OCI-LY7 (cell line): ENCODE measurements at regions not wholly inside any gene's neighbourhood (a gene's known extent, or its start where the extent isn't known, plus 50 kb on each side); places are given as distances from the start of the nearest gene placed in this dataset.

Source experiments
- BruUV-seq: library from RNA; stranded (reverse); fragments of 400-500 nt; replicated peaks from 2 replicates; lab custom pipeline; 2021; lab: Mats Ljungman, UMichigan
- CTCF ChIA-PET: fragments of 300-600 bp; sonication (Branson Sonifier 250); formaldehyde crosslinking; loops from one replicate; lab custom pipeline; 2022; ENCODE audit warnings: antibody characterized with exemption; ENCODE audit not compliant: unreplicated experiment; lab: Charles Lee
- POLR2A ChIA-PET: fragments of 300-600 bp; sonication (Branson Sonifier 250); formaldehyde crosslinking; loops from one replicate; lab custom pipeline; 2022; ENCODE audit warnings: antibody characterized with exemption; lab: Charles Lee
- DNase-seq: peaks from one replicate; pipeline ENCODE4 v3.0.0-alpha.2; 2015; ENCODE audit warnings: low spot score
- H2AFZ ChIP-seq: fragments of 200-600 bp; sonication (generic), shearing (Covaris generic); 2 replicates; pipeline ENCODE4 v1.6.1; 2014; ENCODE audit warnings: mild to moderate bottlenecking, antibody characterized with exemption, low read length, moderate library complexity
- H3K27ac ChIP-seq: fragments of 200-600 bp; sonication (generic); 2 replicates; pipeline ENCODE4 v1.5.1; 2014; ENCODE audit warnings: mixed run types, low read depth, mild to moderate bottlenecking, moderate library complexity, low read length, inconsistent platforms; ENCODE audit not compliant: poor library complexity, severe bottlenecking
- H3K36me3 ChIP-seq: fragments of 200-600 bp; sonication (generic); 2 replicates; pipeline ENCODE4 v1.6.1; 2014; ENCODE audit warnings: mild to moderate bottlenecking, antibody characterized with exemption, low read length, moderate library complexity, mixed read lengths; ENCODE audit not compliant: insufficient read depth
- H3K4me1 ChIP-seq: fragments of 200-600 bp; sonication (generic); 2 replicates; pipeline ENCODE4 v1.5.1; 2014; ENCODE audit warnings: mild to moderate bottlenecking, low read length; ENCODE audit not compliant: insufficient read depth, poor library complexity, severe bottlenecking
- H3K4me2 ChIP-seq: fragments of 200-600 bp; sonication (generic); 2 replicates; pipeline ENCODE4 v1.6.1; 2014; ENCODE audit warnings: mild to moderate bottlenecking, low read length
- H3K4me3 ChIP-seq: fragments of 200-600 bp; sonication (generic); 2 replicates; pipeline ENCODE4 v1.5.1; 2014; ENCODE audit warnings: mild to moderate bottlenecking, low read depth, low read length; ENCODE audit not compliant: poor library complexity, severe bottlenecking
- H3K79me2 ChIP-seq: fragments of 200-600 bp; sonication (generic); 2 replicates; pipeline ENCODE4 v1.6.1; 2016; ENCODE audit warnings: low read depth, mild to moderate bottlenecking, low read length, moderate library complexity, mixed read lengths; ENCODE audit not compliant: insufficient read depth
- H3K9me2 ChIP-seq: fragments of 200-600 bp; sonication (generic); 2 replicates; pipeline ENCODE4 v1.6.1; 2016; ENCODE audit warnings: mild to moderate bottlenecking, low read length, mixed read lengths; ENCODE audit not compliant: insufficient read depth
- H3K9me3 ChIP-seq: fragments of 200-600 bp; sonication (generic); 2 replicates; pipeline ENCODE4 v1.6.1; 2014; ENCODE audit warnings: mild to moderate bottlenecking, mixed run types, low read length, mixed read lengths
- H4K20me1 ChIP-seq: fragments of 200-600 bp; sonication (generic); 2 replicates; pipeline ENCODE4 v1.6.1; 2014; ENCODE audit warnings: mild to moderate bottlenecking, antibody characterized with exemption, low read length, moderate library complexity, mixed read lengths; ENCODE audit not compliant: insufficient read depth
- EZH2phosphoT487 ChIP-seq: fragments of 200-600 bp; sonication (generic); IDR thresholded peaks from 2 replicates; pipeline ENCODE4 v1.6.1; 2018; ENCODE audit warnings: low read depth, borderline replicate concordance, mild to moderate bottlenecking, mixed run types, antibody characterized with exemption, low read length, moderate library complexity, mixed read lengths
- intact Hi-C: fragments of 100-400 bp; cut with micrococcal nuclease; formaldehyde crosslinking; loops from one replicate; pipeline ENCODE4 v1.10.0; 2022; ENCODE audit not compliant: unreplicated experiment
- TF ChIP-seq, protein P1 (sequence below): fragments of 200-600 bp; sonication (generic); conservative IDR thresholded peaks from 2 replicates; pipeline ENCODE4 v1.5.1; 2014; ENCODE audit warnings: mild to moderate bottlenecking, antibody characterized with exemption, low read length, moderate library complexity, mixed read lengths

DNA sequence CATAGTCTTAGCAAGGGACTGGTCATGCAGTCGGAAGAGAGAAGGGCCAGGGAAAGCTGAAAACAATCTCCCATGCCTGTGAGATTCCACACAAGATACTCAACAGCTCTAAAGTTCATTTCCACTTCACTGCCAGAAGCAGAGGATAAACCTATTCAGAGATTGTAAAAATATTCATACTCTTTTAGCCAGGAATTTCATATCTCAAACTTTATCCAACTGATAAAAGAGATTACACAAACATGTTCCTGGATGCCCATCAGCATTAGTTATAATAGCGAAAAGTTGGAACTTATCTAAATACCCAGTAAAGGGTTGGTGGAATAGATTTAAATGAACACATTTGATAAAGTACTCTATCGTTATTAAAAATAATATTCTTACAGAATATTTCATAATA lies 75.2 kb upstream of the ARHGEF3 start:
- POLR2A ChIA-PET = interaction anchor here (0.6 to 1.4 kb wide), 3 partner anchors 13 to 84 kb away, joined by 3 read pairs; no protein-coding TSS in a partner anchor
- CTCF ChIA-PET = no interaction called here
- Histone ChIP-seq H3K79me2 (no peaks in the 10 kb centered on the region), H3K4me1 (no peaks in the 10 kb centered on the region), H3K9me2 (no peaks in the 10 kb centered on the region), H3K36me3 (peaks cover 26% of the 10 kb centered on the region), H2AFZ (no peak overlapping the region), H3K9me3 (no peaks in the 10 kb centered on the region), H3K27ac (no peak overlapping the region), H3K4me3 (no peak overlapping the region), H4K20me1 (no peaks in the 10 kb centered on the region), H3K4me2 (no peak overlapping the region)
- no TSS peak for BruUV-seq
- TF ChIP-seq, protein P1, sequence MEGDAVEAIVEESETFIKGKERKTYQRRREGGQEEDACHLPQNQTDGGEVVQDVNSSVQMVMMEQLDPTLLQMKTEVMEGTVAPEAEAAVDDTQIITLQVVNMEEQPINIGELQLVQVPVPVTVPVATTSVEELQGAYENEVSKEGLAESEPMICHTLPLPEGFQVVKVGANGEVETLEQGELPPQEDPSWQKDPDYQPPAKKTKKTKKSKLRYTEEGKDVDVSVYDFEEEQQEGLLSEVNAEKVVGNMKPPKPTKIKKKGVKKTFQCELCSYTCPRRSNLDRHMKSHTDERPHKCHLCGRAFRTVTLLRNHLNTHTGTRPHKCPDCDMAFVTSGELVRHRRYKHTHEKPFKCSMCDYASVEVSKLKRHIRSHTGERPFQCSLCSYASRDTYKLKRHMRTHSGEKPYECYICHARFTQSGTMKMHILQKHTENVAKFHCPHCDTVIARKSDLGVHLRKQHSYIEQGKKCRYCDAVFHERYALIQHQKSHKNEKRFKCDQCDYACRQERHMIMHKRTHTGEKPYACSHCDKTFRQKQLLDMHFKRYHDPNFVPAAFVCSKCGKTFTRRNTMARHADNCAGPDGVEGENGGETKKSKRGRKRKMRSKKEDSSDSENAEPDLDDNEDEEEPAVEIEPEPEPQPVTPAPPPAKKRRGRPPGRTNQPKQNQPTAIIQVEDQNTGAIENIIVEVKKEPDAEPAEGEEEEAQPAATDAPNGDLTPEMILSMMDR = no peak
- no peak for TF ChIP-seq EZH2phosphoT487
- DNase-seq = no peak
- intact Hi-C loops = no loop called here

DNA sequence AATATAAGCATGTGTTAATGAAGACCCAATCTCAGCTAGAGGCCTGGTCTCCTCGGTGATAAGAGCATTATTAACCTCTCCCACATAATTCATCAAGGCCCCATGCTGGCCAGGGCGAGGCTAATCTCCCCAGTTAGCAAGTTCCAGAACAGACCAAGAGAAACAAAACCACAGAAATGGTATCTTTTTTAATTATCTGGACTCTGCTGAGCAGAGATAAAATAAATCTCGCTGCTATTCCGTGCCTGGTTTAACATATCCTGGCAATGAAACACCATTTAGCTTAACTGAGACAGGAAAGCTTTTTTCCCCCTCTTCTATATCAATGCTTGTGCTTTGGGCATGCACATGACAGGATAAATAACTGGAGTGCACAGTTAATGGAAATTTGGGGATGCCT lies 72.5 kb upstream of the ARHGEF3 start:
- ChIA-PET CTCF (no interaction called here), POLR2A (interaction anchor here (0.6 to 1.4 kb wide), 2 partner anchors 10 to 857 kb away, joined by 3 to 4 read pairs; no protein-coding TSS in a partner anchor)
- intact Hi-C loops = no loop called here
- no peak overlapping the region for H3K4me2 ChIP-seq
- no peak overlapping the region for H3K4me3 ChIP-seq
- no peaks in the 10 kb centered on the region for H3K4me1 ChIP-seq
- H2AFZ ChIP-seq = no peak overlapping the region
- 0 out of 2 replicates have a peak, but pooled peaks cover under 1% of the 10 kb centered on the region for H3K36me3 ChIP-seq
- no peaks in the 10 kb centered on the region for H3K9me2 ChIP-seq
- TF ChIP-seq EZH2phosphoT487 = no peak
- no peaks in the 10 kb centered on the region for H3K9me3 ChIP-seq
- no peaks in the 10 kb centered on the region for H4K20me1 ChIP-seq
- no TSS peak for BruUV-seq
- no peaks in the 10 kb centered on the region for H3K79me2 ChIP-seq
- no peak for DNase-seq
- H3K27ac ChIP-seq = no peak overlapping the region

DNA sequence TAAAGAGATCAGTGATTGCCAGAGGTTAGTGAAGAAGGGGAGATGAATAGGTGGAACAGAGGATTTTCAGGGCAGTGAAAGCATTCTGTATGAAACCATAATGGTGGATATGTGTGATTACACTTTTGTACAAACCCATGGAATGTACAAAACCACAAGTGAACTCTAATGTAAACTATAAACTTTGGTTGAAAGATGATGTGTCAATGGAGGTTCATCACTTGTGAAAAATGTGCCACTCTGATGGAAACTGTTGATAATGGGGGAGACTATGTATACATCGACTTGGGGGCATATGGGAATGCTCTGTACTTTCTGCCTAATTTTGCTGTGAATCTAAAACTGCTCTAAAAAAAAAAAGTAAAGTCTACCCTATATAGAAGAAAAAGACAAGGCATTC lies 68.7 kb upstream of the ARHGEF3 start:
- no peak overlapping the region for H2AFZ ChIP-seq
- H4K20me1 ChIP-seq = no peaks in the 10 kb centered on the region
- no peaks in the 10 kb centered on the region for H3K4me1 ChIP-seq
- H3K9me2 ChIP-seq = no peaks in the 10 kb centered on the region
- no peaks in the 10 kb centered on the region for H3K79me2 ChIP-seq
- H3K4me3 ChIP-seq = no peak overlapping the region
- TF ChIP-seq, protein P1 = no peak
- no peak for TF ChIP-seq EZH2phosphoT487
- ChIA-PET POLR2A (interaction anchor here (0.9 kb wide), 1 partner anchor 8 kb away, joined by 3 read pairs; no protein-coding TSS in a partner anchor), CTCF (no interaction called here)
- intact Hi-C loops = no loop called here
- no peak for DNase-seq
- no peak overlapping the region for H3K4me2 ChIP-seq
- H3K9me3 ChIP-seq = no peaks in the 10 kb centered on the region
- no peak overlapping the region for H3K27ac ChIP-seq
- no TSS peak for BruUV-seq
- H3K36me3 ChIP-seq = 0 out of 2 replicates have a peak, but pooled peaks cover 3% of the 10 kb centered on the region
